Nucleus accumbens (tissue), 56 donors: ENCODE measurements at regions not wholly inside any gene's neighbourhood (a gene's known extent, or its start where the extent isn't known, plus 50 kb on each side); places are given as distances from the start of the nearest gene placed in this dataset.
"Not testable (repeated sequence)": the region's sequence is repeated elsewhere in the genome, so short reads cannot be mapped to it uniquely, and the experiment has no call there.

Source experiments
- DNase-seq, 56 donors: peaks; one replicate each; lab custom pipeline; 2025; lab: John Stamatoyannopoulos, UW

- DNase-seq = no peak
These were observed 453.6 kb upstream of the EPHA5 start for GRCh38 chr4:66123831-66124413.

- no peak for DNase-seq
These were observed 452.9 kb upstream of the EPHA5 start for GRCh38 chr4:66123190-66123589.

- DNase-seq = not testable (repeated sequence)
These were observed 444.9 kb upstream of the EPHA5 start for GRCh38 chr4:66115231-66115630.

GRCh38 chr4:66108898-66109297, 438.6 kb upstream of the EPHA5 start:
- no peak for DNase-seq

- DNase-seq = no peak
These were observed 426.9 kb upstream of the EPHA5 start for GRCh38 chr4:66097218-66097617.

- no peak for DNase-seq
These were observed 424.8 kb upstream of the EPHA5 start for GRCh38 chr4:66095065-66095464.

- no peak for DNase-seq
These were observed 423.8 kb upstream of the EPHA5 start for GRCh38 chr4:66094070-66094469.

- DNase-seq = no peak
These were observed 421.5 kb upstream of the EPHA5 start for GRCh38 chr4:66091786-66092185.

GRCh38 chr4:66073961-66074360, 403.7 kb upstream of the EPHA5 start:
- DNase-seq = no peak

GRCh38 chr4:66071911-66072310, 401.6 kb upstream of the EPHA5 start:
- DNase-seq = no peak

GRCh38 chr4:66062921-66063320, 392.6 kb upstream of the EPHA5 start:
- DNase-seq = no peak

GRCh38 chr4:66062044-66062443, 391.8 kb upstream of the EPHA5 start:
- no peak for DNase-seq

- DNase-seq = no peak
These were observed 389.3 kb upstream of the EPHA5 start for GRCh38 chr4:66059556-66059955.

GRCh38 chr4:66059136-66059535, 388.8 kb upstream of the EPHA5 start:
- DNase-seq = no peak

GRCh38 chr4:66055999-66056398, 385.7 kb upstream of the EPHA5 start:
- no peak for DNase-seq

GRCh38 chr4:66052426-66052825, 382.1 kb upstream of the EPHA5 start:
- DNase-seq = no peak

GRCh38 chr4:66048861-66049260, 378.6 kb upstream of the EPHA5 start:
- DNase-seq = no peak

GRCh38 chr4:66045913-66046312, 375.6 kb upstream of the EPHA5 start:
- no peak for DNase-seq

GRCh38 chr4:66035701-66036100, 365.4 kb upstream of the EPHA5 start:
- DNase-seq = no peak

GRCh38 chr4:66034671-66035070, 364.4 kb upstream of the EPHA5 start:
- DNase-seq = no peak

- DNase-seq = no peak
These were observed 364.0 kb upstream of the EPHA5 start for GRCh38 chr4:66034262-66034661.

GRCh38 chr4:66032571-66032970, 362.3 kb upstream of the EPHA5 start:
- DNase-seq = no peak

GRCh38 chr4:66028668-66029067, 358.4 kb upstream of the EPHA5 start:
- DNase-seq = no peak
